CD4-positive, alpha-beta T cell treated with Interleukin-2 at 100 ng/mL for 4 hours (primary cell): ENCODE measurements at regions not wholly inside any gene's neighbourhood (a gene's known extent, or its start where the extent isn't known, plus 50 kb on each side); places are given as distances from the start of the nearest gene placed in this dataset.

ENCODE experiments used
- DNase-seq: peaks from one replicate; pipeline ENCODE4 v3.0.0-alpha.2; 2020; ENCODE audit warnings: low spot score

- DNase-seq = no peak
Observed at GRCh38 chr5:93055561-93055960, 525.5 kb downstream of the NR2F1-AS1 start.

- no peak for DNase-seq
Observed at GRCh38 chr5:93054424-93055163, 526.4 kb downstream of the NR2F1-AS1 start.

GRCh38 chr5:93053825-93054224 lies 527.2 kb downstream of the NR2F1-AS1 start:
- no peak for DNase-seq

GRCh38 chr5:93048858-93049257 lies 532.2 kb downstream of the NR2F1-AS1 start:
- no peak for DNase-seq

- DNase-seq = no peak
Observed at GRCh38 chr5:93044859-93045666, 536.0 kb downstream of the NR2F1-AS1 start.

GRCh38 chr5:93039888-93040287 lies 541.1 kb downstream of the NR2F1-AS1 start:
- no peak for DNase-seq

GRCh38 chr5:93034621-93035590 lies 546.1 kb downstream of the NR2F1-AS1 start:
- no peak for DNase-seq

GRCh38 chr5:93022796-93023447 lies 558.1 kb downstream of the NR2F1-AS1 start:
- DNase-seq = no peak

- DNase-seq = no peak
Observed at GRCh38 chr5:93022211-93022610, 558.8 kb downstream of the NR2F1-AS1 start.

GRCh38 chr5:93019896-93020295 lies 561.1 kb downstream of the NR2F1-AS1 start:
- no peak for DNase-seq

GRCh38 chr5:93018461-93018860 lies 562.6 kb downstream of the NR2F1-AS1 start:
- no peak for DNase-seq

- no peak for DNase-seq
Observed at GRCh38 chr5:93017849-93018248, 563.2 kb downstream of the NR2F1-AS1 start.

- DNase-seq = no peak
Observed at GRCh38 chr5:93017376-93017775, 563.6 kb downstream of the NR2F1-AS1 start.

GRCh38 chr5:93010616-93011015 lies 570.4 kb downstream of the NR2F1-AS1 start:
- DNase-seq = no peak

GRCh38 chr5:93010037-93010436 lies 571.0 kb downstream of the NR2F1-AS1 start:
- no peak for DNase-seq

GRCh38 chr5:93008502-93009207 lies 572.4 kb downstream of the NR2F1-AS1 start:
- no peak for DNase-seq

- no peak for DNase-seq
Observed at GRCh38 chr5:93006915-93007314, 574.1 kb downstream of the NR2F1-AS1 start.

- DNase-seq = no peak
Observed at GRCh38 chr5:92998456-92998855, 582.6 kb downstream of the NR2F1-AS1 start.

- DNase-seq = no peak
Observed at GRCh38 chr5:92994392-92994791, 586.6 kb downstream of the NR2F1-AS1 start.

GRCh38 chr5:92992073-92992472 lies 588.9 kb downstream of the NR2F1-AS1 start:
- DNase-seq = no peak

GRCh38 chr5:92991581-92992067 lies 589.4 kb downstream of the NR2F1-AS1 start:
- DNase-seq = no peak
